Stimulated activated CD8-positive, alpha-beta memory T cell treated with anti-CD3 and anti-CD28 coated beads, Interleukin-4, amount 100 ng/mL, for 1 hour (primary cell): ENCODE measurements at regions not wholly inside any gene's neighbourhood (a gene's known extent, or its start where the extent isn't known, plus 50 kb on each side); places are given as distances from the start of the nearest gene placed in this dataset.

Source experiments
- DNase-seq, 2 donors: peaks; one replicate each; pipeline ENCODE4 v3.0.0-alpha.2; 2020; ENCODE audit warnings: low read depth in 2 of 2, low spot score in 1 of 2

DNA sequence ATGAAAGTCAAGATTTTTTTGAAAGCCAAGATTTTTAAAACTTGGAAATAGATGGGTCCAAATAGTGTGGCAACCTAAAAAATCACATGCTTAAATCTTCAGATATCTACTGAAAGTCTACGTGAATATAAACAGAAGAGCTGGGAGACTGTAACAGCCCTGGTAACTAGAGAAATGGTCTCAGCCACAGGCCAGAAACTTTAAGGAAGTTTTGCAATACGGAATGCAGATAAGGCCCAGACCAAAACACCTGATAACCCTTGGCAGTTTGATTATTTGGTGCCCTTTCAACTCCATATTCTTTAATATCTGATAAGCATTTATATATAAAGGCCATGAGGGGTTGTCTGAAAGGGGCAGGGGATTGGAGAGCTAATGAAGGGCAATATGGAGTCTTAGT, 537.3 kb upstream of the TGFBR2 start:
- no peak for DNase-seq

DNA sequence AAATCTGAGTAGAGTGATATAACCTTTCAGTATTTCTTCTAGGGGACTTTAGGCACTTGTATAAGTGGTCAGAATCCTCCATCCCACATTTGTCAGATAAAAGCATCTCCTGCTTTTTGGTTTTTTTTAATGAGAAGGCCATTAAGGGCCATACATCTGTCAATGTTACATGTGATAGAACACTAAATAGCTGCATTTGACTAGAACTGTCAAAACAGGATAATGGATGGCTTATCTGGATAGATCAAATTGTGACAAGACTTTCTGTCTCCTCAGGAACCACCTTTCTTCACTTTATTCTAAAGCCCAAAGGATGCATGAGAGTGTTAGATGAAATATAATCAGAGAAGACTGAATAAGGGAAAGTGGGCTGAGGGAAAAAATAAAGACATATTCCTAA, 533.4 kb upstream of the TGFBR2 start:
- no peak for DNase-seq

DNA sequence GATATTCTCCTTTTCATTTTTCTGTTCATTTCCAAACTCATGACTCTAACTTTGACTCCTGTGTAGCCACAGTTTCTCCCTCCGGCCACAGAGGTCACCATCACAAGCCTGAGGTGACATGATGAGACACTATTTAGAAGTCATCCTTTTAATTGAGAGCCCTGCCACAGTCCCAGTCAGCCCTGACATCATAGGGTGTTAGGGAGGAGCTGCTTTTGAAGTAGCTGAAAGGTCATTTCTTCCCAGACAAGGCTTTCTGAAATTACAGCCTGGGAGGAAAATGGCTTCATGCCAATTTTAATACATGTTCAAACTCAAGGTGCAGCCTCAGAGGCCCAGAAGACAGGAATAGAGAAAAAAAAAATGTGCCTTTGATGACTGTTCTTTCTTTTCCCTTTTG, 532.8 kb upstream of the TGFBR2 start:
- DNase-seq, result no peak

DNA sequence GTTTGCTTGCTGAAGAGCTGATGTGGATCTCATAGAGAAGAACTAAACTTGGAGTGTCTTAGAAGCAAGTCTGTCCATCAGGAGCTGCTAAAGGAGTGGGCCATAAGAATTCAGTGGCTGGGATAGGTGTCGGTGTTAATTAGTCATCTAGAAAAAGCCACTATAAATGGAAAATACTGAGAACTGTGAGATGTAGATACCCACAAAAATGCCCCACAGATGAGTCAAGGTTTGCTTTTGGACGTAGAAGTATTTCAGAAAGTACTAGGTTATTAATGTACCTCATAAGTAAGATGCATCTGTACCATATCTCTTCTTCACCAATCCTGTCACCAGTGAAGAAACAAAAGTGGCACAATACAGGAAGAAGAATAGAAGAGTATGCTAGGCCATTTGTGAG, 530.9 kb upstream of the TGFBR2 start:
- DNase-seq, result no peak

DNA sequence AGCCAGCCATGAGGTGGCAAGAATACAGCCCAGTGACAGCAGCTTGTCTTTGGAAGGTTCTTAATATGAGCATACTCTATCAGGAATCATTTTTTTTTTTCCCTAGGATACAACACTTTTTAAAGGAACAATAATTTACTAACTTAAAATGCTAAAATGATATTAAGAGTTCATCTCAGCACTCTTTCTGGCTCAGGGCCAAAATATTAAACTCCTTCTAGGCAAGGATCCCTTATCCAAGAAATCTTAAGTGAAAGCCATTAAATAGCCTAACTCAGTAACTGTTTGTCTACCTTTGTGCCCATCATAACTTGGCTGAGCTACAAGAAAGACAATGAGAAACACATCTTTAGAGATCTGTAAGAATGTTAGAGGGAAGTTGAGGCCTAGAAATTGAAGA, 529.5 kb upstream of the TGFBR2 start:
- DNase-seq, result no peak

DNA sequence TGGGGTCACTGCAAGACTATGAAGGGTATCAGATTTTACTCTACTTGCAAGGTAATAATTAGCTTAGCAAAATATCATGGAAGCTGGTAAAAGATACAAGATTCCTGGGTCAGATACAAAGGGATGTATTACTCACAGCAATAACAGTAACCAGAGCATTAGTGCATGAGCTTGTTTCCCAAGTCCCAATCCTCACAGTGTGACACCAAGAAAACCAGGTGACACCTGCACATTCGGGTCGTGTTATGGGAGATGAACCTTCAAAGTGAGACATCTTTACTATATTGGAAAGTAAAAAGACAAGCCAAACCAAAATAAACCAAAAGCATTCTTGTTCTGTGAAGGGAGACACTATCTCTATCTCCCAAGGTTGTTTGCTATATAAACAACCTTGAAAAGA, 528.7 kb upstream of the TGFBR2 start:
- no peak for DNase-seq

DNA sequence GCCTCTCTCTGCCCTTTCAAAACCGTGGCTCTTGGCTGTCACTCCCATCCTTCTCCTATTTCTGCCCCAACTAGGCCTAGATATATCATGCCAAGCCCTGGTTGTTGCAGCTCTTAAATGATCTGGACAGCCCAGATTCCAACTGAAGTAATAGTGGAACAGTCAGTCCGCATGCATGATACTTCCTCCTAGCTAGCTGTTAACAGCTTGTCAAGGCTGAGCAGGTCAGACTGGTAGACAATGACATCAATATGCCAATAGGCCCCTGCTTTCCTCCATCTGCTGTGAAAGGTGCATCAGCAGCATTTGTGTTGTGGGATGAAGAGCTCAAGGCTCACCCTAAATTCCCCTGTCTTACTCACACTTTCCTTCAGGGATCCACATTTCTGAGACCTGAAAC, 527.7 kb upstream of the TGFBR2 start:
- DNase-seq, result no peak

DNA sequence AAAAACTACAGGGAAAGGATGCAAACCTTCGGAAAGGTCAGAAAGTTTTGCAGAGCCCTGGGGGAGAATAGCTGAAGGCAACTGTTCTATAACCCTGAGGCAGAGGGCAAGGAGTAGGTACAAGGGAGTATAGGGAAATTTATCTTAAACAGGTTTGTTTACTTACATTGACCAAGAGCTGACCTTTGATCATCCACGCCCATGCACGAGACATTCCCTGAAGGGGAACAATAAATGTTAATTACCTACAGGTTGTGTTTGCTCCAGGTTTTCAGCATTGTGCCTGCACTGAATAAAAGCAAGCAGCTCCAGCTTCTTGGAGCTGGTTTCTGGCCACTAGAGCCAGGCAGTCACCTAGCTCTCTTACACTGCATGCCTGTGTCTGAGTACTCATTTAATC, 524.5 kb upstream of the TGFBR2 start:
- DNase-seq, result no peak

DNA sequence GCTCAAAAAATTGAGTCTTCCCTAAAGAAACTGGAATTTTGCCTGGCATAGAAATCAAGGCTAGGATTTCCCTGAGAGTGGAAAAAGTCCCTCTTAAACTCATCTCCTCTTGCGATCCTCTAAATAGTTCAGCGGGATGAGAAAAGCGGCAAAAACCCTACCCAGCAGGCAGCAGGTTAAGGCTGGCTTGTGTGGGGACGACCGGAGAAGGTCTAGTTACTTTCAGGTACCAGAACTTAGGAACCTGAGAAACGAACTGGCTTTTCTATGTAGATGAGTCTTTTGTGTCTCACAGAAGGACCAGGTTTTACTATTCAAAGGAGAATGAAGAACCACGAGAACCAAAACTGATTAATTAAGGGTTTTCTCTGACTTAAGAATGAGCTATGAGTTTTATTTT, 523.7 kb upstream of the TGFBR2 start:
- DNase-seq, result no peak

DNA sequence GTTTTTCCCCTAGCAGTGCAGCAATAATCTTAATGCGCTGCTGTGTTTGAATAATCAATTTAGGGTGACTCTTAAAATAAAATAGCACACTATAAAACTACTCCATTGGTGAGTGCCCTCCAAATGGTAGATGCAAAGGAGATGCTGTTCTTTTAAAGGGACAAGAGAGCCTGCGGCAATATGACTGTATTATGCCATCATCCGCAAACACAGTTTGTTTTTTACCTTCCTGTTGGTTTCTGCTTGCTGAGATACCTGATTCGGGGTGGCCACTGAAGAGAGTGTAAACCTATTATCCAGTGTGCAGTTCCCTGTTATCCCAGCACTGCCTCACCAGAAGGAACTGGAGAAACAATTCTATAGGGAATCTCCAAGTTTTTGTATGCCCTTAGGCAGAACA, 523.1 kb upstream of the TGFBR2 start:
- no peak for DNase-seq

DNA sequence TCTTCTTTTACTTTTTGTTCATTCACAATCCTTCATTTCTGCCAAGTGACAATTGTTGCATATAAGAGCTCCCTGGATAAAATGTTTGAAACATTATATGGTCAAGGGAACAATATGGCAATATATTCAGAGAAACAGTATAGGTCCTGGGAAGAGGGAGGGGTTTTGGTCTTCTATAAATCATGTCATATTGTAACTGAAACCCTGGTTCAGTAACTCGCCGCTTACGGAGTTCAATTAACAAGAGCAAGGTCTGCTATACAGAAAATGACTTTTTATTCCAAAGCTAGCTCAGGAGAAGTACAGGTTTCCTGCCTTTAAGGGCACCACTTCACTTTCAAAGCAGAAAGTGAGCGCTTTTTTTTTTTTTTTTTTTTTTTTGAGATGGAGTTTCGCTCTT, 522.1 kb upstream of the TGFBR2 start:
- DNase-seq, result no peak

DNA sequence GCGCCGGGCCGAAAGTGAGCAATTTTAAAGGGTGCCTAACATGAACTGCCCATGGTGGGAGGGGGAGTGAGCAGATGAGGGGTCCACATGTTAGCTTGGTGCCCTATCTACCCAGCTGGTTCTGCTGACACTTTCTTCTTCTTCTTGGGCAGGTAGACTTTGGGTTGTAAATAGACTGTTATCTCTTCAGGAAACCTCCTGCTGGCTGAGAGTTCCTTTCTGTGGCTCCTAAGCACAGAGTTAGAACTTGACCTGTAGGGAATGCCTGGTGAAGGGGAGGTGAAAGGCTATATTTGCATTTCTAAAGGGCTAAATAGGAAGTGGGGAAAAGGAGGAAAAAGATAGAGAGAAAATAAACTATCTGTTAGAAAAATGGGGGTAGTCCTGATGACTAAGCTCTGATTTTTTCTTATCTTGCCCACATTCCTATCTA, 521.4 kb upstream of the TGFBR2 start:
- no peak for DNase-seq

DNA sequence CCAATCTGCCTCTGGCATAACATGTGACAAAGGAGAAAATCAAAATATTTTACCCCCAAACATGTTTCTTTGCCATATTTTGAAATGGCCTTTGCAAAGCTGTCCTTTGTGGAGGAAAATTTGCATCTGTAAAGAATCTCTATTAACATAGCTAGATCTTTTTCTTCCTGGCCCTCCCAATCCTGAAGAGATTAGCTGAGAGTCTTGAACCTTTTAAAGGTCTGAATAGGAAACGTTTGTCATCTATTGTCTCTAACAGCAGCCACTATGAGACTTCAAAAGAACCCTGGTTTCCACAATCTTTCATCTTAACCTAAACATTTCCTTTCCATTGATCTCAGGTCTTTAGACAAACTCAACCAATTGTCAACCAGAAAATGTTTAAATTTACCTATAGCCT, 520.9 kb upstream of the TGFBR2 start:
- DNase-seq, result no peak

DNA sequence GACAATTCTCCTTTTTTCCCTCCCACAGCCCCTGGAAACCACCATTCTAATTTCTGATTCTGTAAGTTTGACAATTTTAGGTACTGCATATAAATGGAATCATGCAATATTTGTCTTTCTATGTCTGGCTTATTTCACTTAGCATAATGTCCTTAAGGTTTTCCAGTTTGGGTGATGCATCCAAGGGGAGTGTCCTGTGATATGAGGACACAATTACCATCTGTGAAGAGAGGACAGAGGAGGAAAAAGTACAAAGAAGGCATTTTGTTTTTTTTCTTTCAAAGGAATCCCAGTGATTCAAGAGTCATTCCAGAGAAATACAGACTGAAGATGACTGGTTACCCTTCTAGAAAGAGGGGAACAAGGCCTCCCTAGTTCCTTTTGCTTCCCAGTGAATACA, 514.7 kb upstream of the TGFBR2 start:
- no peak for DNase-seq

DNA sequence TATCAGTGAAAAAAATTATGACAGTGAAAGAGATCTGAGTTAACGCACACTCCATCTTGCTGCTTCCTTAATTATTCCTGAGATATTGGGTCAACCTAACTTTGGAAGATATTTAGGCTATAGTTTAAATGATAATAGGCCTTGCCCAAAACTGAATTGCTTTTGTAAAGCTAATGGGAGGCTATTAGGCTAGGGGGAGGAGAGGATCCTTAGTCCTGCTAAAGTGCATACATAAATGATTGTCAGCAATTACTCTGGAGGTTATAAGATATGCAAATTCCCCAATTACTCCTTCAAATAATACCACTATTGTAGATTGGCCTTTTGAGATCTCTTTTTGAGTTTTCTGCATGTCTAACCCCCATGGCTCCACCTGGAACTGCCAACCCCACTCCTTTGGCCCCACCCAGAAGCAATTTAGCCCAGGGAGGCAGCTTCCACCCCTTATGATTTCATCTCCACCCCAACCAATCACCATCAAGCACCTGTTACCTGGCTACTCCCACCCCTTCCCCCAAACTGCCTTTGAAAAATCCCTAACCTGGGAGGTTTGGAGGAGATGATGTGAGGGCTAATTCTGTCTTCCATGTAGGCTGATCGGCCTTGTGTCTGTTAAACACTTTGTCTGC, 509.3 kb upstream of the TGFBR2 start:
- DNase-seq, result no peak

DNA sequence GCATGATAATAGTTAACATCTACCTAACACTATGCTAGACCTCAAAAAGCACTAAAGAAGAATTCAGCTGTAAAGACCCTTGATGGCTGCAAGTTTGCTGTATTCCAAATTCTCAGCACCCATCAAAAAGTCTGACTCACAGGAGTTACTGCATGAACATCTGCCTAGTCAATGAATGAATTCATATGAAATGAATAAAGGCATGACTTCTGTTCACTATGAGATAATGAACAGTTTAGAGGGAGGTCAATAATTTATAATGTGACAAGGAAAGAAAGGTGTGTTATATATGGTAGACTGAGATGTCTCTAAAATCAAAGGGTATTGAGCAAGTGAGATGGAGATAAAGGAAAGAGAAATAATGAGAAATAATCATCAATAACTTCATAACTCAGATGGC, 508.2 kb upstream of the TGFBR2 start:
- DNase-seq, result no peak

DNA sequence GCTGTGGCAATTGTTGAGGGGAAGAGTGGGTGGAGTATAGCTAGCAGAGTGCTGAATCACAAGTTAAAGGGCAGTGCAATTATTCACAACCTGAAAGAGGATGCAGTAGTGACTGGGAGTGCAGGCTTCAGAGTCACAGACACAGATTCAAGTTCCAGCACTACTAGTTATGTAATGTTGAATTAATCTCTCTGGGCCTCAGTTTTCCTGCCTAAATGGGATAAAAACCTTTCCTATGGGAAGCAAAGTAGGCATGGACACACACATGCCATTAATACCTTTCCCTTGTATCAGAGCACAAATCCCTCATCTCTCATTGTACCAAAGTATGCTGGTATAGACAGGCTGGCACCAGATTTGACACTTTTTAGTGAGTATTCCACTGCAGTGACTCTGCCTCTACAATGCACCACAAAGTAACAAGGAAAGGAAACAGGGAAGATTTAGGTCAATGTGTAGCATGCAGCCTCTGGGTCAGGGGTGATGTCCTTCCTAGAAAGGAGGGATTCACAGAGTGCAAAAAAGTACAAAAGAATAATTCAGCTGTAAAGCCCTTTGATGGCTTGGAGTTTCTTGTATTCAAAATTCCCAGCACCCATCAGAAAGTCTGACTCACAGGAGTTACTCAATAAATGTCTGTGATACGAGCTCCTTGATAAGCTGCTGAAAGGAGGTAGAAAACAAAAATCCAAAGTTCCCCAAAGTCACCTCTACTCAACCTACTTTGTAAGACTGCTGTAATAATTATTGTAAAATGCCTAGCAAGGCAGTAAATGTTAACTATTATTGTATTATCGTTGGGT, 507.5 kb upstream of the TGFBR2 start:
- DNase-seq, result no peak

DNA sequence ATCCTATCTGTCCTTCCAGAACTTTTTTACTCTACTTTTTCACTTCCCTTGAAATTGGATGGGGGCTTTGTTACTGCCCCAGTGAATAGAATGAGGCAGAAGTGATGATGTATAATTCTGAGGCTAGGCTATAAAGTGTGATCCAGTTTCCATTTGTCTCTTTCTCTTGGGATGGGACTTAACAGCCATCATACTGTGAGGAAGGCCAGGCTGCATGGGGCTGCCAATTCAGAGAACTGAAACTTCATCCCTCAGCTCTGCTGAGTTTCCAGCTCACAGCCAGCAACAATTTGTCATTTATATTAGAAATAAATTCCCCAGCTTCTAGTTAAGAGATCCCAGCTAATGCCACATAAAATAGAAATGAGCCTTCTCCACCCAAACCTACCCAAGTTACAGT, 504.0 kb upstream of the TGFBR2 start:
- no peak for DNase-seq

DNA sequence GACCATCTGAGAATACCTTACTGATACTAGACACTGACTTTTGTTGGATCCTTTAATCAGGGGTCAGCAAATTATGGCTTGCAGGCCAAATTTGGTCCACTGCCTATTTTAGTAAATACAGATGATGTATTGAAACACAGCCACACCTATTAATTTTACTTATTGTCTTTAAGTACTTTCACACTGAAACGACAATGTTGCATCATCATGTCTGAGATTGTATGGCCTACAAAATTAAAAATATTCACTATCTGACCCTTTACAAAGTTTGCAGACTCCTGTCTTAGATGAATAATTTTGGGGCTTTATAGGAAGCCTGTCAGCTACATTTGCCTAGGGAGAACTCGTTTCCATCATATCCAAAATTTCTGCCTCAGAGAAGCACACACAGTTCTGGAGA, 503.2 kb upstream of the TGFBR2 start:
- DNase-seq, result no peak

DNA sequence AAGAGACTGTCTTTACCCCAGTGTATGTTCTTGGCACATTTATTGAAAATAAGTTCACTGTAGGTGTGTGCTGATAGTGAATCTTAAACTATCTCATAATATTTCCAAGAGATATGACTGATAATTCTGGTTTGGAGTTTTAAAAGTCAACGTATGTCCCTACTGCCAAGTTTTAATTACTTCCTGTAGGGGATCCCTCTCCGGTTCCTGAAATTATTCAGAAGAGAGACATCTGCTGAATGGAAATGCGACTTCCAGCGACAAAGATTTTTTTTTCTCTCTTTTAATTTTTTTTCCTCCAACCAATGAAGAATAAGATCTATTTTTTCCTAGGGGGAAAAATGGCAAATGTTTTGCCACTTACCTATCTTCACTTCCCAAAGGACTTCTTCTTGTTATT, 498.9 kb upstream of the TGFBR2 start:
- DNase-seq, result no peak

DNA sequence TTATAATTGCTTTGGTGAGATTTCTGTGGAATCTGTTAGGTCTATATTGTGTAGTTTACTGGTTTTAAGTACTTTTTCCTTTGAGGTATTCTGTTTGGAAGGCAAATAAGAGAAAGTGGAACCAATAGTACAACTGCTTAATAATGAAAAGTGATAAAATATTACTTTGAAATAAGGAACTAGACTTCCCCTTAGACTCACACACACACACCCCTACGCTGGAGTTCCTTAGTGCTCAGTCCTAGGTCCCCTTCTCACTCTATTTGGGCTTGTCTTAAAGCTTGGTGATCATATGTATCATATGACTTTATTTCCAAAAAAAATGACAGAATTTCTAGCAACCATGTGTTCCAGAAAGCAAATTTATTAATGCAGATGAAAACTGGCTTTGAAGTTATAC, 494.0 kb upstream of the TGFBR2 start:
- no peak for DNase-seq

DNA sequence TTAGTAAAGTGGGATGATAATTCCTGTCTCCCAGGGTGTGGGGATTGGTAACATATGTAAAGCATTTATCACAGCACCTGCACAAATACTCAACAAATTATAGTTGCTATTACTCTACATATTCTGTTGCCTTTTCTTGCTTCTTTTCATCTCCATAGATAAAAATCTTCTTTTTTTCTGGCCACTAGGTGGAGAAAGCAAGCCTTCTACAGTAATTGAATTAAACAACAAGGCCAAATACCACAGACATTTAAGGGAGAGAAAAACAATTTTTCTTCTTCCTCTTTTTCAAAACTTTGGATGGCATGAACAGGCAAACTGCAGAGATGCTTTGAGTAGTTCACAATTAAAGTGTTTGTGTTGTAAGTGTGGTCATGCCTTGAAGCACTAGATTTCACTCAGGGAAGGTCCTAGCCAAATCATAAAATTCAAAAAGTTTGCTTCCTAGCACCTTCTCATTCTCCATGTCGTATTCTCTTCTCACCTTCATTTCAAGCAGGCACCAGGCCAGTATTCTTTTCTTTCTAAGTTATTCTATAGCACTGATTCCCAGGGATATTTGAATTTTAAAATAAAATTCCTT, 493.4 kb upstream of the TGFBR2 start:
- DNase-seq, result no peak

DNA sequence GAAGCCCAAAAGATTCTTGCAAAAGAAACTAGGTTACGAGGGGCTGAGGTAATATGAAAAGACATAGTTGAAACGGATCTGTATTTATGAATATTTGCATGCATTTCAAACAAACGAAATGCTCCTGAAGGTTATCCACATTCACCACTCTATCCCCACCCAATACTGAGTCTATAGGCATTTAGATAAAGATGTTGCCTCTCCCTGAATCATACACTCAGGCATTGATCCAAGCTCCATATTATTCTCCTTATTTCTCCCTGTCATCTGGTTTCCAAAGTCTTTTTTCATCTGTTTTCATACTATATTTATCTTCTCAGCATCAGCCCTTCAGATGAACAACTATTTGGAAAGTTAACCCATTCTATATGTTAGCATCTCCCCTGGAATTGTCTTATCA, 492.5 kb upstream of the TGFBR2 start:
- DNase-seq, result no peak
